NCI-H2107 treated with DMSO at 0.1 percent for 48 hours (cell line): ENCODE measurements at regions not wholly inside any gene's neighbourhood (a gene's known extent, or its start where the extent isn't known, plus 50 kb on each side); places are given as distances from the start of the nearest gene placed in this dataset.
"Not testable (repeated sequence)": the region's sequence is repeated elsewhere in the genome, so short reads cannot be mapped to it uniquely, and the experiment has no call there.

ENCODE experiments used
- DNase-seq: peaks from one replicate; lab custom pipeline; 2025; ENCODE audit not compliant: unreplicated experiment; lab: John Stamatoyannopoulos, UW

DNA sequence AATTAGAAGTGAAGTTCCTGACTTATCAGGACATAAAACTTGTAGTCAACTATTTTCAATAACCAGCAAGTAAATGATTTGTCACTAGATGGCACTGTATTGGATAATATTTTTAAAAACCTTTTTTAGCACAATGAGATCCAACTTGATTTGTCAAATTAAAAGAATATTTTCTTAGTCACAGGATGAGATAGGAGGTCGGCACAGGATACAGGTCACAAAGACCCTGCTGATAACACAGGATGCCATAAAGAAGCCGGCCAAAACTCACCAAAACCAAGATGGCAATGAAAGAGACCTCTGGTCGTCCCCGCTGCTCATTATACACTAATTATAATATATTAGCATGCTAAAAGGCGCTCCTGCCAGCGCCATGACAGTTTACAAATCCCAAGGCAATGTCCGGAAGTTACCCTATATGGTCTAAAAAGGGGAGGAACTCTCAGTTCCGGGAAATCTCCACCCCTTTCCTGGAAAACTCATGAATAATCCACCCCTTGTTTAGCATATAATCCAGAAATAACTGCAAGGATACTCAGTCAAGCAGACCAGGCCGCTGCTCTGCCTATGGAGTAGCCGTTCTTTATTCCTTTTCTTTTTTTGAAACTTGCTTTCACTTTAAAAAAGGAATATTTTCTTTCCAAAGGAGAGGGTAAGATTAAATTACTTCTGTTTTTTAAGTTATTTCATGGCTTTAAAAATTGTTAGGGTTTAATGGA lies 255.7 kb upstream of the MKLN1 start:
- no peak for DNase-seq

DNA sequence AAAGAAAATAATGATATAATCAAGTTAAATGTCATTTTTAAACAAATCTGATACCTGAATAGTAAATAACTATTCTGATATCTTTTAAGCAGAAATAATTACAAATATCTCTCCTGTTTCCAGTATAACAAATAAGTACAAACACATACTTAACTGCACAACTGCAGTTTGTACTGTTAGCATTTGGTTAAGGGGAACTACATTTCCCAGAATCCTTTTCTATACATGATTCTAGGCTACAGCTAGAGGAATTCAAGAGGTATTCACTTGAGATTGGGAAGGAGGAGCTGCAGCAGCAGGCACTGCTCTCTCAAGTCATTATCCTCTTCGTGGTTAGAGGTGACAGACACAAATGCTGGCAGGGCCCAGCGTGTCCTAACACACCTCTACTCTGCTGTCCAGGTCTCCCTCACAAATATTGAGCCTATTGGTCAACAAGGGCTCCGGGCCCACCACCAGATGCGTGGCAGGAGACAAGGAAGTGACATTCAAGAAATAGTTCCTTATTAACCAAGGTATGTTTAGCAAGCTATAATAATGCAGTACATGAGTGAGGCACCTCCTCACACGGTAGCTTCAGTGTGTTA lies 255.1 kb upstream of the MKLN1 start:
- DNase-seq, result peak; percentile 28

DNA sequence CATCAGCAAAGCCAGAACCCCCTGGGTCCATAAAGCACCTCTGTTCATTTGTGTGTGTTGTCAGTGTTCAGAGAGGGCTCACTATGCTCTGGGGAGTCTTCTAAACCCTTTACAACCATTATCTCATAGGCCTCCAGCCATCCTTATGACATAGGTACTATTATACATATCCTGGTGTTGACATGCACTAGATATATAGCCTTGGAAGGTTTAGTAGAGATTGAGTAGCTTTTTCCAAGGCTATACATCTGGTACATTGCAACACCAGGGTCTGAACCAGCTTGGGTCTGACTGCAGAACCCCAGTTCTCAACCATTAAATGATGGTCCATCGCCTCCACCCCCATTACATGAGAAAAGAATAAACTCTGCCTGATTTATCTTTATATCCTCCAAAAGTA lies 253.6 kb upstream of the MKLN1 start:
- no peak for DNase-seq

DNA sequence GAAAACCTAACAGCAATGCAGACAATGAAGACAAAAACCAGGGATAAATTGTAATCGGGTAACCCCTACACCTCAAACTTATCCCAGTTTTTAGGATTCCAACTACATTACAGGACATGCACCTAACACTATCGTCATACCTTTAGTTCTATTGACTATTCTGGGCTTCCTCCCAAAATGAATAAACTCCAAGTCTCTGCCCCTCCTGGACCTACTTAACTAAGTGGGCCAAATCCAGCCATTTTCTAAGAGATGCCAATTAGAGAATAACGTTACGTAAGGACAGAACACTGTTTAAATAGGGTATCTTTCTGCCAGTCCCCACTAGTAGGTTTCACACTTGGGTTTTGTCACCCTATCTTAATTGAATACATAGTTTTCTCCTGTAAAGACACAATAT lies 253.1 kb upstream of the MKLN1 start:
- DNase-seq, result no peak

DNA sequence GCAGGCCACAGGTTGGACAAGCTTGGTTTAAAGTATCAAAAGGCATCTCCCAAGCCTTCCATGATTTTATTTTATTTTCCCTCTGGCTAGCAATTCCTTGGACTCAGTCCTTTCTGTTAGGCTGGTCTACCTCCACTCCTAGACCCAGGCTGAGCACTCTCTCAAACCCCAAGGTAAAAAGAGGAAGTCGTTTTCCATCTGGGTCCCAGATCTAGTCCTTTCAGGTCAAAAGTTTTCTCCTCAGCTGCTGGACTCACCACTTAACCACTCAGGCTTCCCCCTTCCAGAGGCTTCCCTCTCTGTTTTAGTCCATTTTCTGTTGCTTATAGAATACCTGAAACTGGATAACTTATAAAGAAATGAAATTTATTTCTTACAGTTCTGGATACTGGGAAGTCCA lies 252.3 kb upstream of the MKLN1 start:
- DNase-seq, result no peak

DNA sequence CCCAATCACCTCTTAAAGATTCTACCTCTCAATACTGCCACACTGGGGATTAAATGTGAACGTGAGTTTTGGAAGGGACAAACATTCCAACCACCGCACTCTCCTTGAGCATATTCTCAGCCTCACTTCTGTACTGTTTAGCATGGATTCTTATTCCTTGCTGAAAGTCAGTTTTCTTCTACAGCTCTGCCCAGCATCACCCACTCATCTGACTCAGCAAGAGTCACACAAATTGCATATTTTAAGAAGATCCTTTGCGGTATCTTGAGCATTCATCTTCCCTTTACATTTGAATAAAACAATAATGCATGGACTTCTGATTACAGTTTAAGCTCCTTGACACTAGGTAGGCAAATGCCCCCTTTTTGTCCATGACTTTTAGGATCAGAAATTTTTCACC lies 251.6 kb upstream of the MKLN1 start:
- DNase-seq, result no peak

DNA sequence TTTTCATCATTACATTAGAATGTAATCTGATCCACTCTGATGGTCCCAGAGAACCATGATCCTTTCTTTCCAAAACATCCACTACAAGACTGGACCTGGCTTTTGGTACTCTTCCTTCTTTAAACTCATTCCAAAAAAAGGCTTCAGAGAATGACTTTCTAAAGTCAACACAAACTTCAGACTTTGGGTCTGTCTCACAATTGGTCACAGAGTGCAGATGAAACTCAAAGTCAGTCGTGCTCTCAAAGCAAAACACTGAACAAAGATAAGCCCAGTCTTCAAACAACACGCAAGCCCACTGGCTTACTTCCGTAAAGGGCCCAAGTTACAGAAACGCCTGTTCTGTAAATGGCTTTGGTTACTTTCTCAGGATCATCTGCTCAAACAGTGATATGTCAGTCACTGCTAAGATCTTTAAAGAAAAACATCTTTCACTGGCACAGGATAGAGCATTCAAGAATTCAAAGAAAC lies 250.9 kb upstream of the MKLN1 start:
- DNase-seq, result no peak

DNA sequence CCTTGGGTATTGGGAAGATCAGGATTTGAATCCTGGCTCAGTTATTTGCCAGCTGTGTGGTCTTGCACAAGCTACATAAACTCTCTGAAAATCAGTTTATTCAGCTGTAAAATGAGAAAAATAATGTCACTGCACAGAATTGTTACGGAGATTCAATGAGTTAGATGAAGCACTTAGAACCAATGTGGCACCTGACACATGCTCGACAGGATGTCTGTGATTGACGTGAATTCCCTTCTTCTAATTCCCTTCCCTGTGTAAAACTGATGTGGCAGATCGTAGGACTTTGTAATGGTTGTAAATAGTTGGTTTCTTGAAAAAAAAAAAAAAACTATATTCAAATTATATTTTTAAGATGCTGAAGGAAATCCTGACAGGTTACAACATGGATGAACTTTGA lies 249.9 kb upstream of the MKLN1 start:
- no peak for DNase-seq

DNA sequence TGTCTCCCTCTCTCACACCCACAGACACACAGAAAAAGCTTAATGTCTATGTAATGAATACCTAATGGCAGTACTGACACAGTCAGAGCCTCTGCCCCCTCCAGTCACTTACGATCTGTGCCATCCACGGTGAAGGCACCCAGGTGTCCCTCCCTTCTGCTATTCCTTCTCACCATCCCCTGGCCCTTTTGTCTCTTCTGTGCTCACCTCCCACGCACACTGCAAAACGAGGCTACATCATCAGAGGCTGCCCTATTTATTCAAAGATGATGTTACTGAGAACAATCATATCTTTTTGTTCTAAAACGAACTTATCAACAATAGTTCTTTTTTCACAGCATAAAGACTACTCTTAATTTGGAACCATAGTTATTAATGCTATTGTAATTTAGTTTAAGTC lies 246.9 kb upstream of the MKLN1 start:
- DNase-seq, result no peak

DNA sequence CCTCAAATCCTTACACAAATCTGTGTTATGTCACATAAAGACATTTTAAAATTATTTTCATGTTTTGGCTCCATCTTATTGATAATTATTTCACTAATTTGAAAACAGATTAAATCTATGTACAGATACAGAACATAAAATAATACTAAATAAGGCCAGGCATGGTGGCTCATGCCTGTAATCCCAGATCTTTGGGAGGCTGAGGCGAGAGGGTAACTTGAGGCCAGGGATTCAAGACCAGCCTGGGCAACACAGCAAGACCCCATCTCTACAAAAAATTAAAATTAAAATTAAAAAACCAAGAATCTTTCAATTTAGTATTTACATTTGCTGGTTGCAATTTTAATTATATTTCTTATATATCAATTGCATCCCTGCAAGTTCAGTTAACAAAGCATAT lies 246.4 kb upstream of the MKLN1 start:
- no peak for DNase-seq

DNA sequence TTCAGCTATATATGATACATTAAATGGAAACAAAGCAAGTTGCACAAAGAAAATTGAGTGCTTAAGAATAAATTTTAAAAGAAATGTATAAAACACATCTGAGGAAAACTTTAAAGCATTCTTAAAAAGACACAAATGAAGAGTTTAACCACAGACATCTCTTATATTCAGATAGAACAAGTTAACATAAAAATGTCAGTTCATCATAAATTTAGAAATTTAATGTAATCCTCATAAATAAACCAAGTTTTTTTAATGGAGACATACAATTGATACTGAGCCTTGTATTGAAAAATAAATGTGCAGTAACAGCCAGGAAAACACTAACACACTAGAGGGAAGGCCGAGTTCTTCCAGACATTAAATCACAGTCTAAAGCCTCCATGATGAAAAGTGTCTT lies 243.9 kb upstream of the MKLN1 start:
- DNase-seq, result no peak

DNA sequence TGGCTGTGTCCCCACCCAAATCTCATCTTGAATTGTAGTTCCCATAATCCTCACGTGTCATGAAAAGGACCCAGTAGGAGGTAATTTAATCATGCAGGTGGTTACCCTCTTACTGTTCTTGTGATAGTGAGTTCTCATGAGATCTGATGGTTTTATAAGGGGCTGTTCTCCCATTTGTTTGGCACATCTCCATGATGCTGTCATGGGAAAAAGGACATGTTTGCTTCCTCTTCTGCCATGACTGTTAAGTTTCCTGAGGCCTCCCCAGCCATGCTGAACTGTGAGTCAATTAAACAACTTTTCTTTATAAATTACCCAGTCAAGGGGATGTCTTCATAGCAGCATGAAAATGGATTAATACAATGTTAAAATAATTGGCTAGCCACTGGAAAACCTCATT lies 243.3 kb upstream of the MKLN1 start:
- DNase-seq, result not testable (repeated sequence)

DNA sequence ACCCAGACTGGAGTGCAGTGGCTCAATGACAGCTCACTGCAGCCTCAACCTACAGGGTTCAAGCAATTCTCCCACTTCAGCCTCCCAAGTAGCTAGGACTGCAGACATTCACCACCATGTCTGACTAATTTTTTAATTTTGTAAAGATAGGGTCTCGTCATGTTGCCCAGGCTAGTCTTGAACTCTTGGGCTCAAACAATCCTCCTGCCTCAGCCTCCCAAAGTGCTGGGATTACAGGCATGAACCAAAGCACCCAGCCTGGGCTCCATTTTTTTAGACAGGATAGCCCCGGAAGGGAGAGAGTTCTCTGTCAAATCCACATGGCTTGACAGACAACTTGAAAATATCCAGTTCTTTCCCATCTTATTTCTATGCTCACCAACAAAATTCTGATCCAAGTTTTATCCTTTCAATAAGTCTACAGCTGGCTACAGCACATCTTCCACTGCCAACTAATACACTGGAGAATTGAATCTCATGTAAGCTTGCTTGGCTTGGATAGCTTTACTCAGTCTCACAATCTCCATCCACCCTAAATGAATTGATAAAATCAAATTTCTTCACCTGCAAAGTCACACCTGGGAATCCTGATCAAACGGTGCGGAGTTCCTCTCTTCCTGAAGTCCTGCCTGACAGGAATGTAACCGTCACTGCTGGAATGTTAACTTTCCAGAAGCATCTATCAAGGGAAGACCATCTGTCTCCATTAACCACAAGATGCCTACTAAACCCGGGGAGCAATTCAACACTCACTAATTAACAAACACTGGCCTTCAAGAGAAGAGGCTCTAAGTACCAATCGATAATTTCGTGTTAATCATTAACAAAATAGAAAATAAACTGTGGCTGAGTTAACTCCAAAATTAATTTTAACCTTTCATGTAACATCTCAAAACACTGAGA lies 239.7 kb upstream of the MKLN1 start:
- no peak for DNase-seq

DNA sequence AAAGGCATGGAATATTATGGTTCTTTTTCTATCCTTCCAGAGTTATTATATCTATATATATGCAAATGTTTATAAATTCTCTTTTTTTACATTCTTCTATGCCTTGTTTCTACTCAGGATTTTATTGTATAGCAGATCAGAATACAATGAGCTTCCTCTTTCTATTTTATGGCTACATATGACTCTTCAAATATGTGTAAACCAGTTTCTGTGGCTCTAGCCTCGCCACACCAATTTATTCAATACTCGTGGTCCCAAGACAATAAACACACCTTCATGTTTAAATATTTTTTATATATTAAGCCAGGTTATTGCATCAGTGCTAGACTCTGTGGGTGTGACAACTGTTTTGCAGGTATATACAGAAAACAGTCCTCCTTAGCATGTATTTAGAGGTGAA lies 237.5 kb upstream of the MKLN1 start:
- no peak for DNase-seq

DNA sequence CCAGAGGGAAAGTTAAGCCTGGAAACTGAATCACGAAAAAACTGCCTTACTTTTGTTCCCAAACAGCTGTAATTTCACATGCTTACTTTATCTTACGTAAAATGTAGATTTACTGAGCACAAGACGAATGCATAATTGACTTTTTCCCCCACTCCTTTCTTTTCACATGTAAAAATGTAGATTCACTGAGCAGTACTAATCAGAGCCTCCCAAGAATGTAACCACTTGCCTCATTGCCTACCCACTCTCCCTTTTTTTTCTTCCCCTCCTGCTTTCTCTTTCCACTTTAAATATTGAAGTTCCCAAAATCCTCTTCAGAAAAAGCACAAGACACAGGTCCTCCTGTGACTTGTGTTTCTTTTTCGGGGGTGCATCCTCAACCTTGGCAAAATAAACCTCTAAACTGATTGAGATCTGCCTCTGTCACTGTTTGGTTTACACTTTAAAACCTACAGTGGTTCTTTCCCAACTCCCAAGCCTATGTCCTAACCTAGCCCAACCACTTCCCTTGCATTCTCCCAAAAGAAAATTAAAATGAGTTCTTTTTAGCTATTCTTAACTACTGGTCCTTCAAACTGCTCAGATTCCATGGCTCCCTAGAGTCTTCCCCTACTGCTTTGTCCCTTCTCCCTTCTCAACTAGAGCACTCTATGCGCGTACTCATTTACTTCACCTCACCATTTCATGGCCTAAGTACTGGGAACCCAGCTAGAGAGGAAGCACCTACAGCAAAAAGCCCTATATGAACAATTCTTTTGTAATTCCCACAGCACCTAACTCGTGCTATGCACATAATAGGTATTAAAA lies 236.6 kb upstream of the MKLN1 start:
- DNase-seq, result no peak

DNA sequence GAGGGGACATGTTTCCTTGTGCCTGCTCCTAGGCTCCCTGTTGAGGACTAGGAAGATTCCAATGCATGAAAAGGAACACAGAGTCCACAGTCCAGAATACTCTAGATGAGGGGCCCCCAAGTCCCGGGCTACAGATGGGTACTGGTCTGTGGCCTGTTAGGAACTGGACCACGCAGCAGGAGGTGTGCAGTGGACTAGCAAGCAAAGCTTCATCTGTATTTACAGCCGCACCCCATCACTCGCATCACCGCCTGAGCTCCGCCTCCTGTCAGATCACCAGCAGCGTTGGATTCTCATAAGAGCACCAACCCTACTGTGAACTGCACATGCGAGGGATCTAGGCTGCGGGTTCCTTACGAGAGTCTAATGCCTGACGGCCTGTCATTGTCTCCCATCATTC lies 233.0 kb upstream of the MKLN1 start:
- DNase-seq, result no peak

DNA sequence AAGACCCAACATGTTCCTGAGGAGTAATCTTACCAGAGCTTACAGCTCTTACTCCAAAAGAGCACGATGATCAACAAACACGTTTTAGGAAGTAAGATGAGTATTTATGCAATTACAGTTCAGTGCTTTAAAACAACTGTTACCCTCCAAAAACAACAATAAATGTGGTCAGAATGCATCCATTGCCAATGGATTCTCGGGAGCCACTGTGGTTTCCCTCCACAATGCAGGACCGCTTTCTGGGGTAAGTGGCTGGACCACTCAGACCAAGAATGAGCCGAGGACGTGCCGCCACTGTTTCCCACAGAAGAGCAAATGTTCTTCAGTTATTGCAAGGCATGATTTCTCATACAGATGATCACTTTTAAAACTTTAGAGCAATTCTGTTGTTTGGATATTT lies 232.3 kb upstream of the MKLN1 start:
- DNase-seq, result no peak

DNA sequence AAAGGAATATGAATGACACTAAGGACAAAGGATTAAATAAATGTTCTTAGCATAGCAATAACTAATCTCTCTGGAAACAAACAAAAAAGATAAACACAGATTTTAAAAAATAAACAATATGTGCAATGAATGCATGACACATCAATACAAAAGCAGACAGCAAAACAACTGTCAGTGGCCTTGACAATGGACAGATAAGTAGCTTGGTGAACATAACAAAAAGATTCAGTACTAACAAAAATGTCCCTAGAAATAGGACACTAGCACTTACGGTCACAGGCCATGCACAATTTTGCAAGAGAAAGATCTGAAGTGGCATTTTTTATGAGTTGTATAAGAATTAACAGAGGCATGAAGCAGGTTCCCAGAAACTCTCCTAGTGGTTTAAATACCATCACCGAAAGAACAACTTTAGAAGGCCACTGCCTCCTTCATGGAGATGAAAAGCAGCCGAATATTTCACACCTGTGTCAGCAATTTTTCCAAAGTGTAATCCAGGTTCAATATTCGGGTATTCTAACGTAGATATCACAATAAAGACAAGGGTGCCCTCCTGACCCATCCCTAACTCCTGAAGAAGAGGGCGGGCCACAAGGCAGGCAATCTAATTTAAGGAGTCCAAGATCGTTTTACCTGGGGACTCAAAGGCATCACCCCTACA lies 231.3 kb upstream of the MKLN1 start:
- no peak for DNase-seq

DNA sequence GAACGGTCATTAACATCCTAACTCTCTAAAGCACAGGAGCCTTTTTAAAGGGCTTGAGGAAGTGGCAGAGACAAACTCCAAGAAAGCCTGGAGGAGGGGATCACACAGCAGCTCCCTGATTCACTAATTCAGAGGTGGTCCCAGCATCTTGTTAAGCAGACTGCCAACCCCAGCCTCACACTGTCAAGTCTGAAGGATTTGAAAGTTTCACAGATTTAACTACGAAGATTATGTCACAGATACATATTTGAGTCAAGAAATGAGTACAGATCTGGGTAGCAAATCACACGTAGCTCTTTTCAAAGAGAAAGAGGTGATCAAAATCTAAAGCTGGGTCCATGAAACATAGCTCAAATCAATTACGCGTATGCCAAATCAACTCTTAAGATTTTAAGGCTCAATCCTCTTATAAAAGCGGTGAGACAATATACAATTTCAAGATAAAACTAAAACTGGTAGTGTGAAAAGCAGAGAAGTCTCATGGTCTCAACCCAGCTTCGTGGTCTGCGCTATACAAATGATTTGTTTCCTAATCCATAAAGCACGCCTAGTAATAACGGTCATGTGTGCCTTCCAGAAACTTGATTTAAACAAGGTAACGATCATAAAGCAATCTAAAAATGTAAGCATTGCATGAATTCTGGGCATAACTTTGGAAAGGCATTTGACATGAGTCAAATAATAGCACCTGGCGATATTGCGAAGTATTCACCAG lies 229.9 kb upstream of the MKLN1 start:
- DNase-seq, result no peak

DNA sequence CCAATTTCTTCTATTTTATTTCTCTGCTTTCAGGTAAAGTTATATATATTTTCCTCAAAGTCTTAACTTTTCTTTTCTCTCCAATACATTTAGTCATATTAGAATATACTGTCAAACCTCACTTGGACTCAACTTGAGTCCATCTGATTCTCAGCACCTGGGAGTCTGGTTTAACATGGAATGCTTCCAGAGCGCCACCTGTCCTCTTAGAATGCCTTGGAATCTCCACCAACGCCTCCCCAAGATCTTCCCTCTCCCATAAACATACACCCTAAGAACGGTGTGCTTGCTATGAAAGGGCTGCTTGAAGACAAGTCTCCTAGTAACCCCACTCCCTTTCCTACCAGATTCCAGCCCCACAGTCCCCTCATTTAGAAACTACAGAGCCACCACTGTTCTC lies 229.1 kb upstream of the MKLN1 start:
- DNase-seq, result no peak
